KBM-7 (cell line): ENCODE measurements at regions not wholly inside any gene's neighbourhood (a gene's known extent, or its start where the extent isn't known, plus 50 kb on each side); places are given as distances from the start of the nearest gene placed in this dataset.
A peak's percentile ranks its signal among the peaks of the same experiment; 100 is the strongest.

ENCODE experiments used
- DNase-seq: peaks from one replicate; pipeline ENCODE4 v3.0.0-alpha.2; 2015
- in situ Hi-C: fragments of 300-500 bp; cut with MboI; formaldehyde crosslinking; loops from 2 replicates; pipeline ENCODE4 v1.14.3; 2020; ENCODE audit warnings: low sequenced_read_pairs, low pct_unique_long_range_greater_than_20kb, mixed read lengths

DNA sequence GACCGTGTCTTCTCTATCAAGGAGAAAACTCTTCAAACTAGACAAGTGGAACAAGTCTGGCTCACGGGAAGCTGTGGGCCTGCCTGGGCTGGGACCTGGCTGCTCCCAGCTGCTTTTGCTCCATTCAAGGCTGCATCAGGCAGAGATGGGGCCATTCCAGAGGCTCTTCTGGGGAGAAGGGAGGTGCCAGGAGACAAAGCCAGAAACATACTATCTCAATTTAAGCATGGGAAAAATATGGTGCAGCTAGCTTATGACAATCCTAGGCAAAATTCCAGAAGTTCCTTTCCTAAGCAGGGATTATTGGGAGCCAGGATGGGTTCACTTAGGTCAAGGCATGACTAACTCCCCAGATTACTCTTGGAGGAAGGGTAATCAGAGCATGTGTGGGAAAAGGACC lies 90.8 kb upstream of the SLC2A1 start:
- in situ Hi-C loops, result no loop called here

DNA sequence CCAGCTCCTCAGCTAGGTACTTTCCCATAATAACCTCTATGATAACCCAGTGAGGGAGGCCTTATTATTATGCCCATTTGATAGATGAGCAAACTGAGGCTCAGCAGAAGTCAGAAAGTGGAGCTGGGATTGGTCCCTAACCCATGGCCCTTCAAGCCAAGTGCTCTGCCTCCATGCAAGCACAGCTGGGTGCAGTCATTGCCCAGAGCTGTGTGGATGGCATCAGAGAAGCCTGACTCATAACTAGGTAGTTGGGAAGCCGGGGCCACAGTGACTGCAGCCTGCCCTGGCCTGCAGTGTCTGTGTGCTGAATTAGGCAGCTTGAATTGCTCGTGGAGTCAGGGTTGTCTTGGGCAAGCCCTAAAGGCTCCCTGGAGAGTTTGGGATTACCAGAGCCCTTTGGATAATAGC lies 89.9 kb upstream of the SLC2A1 start:
- in situ Hi-C loops, result no loop called here
- DNase-seq, result no peak

More for the DNA sequence above, 90.8 kb upstream of the SLC2A1 start:
- no peak for DNase-seq

DNA sequence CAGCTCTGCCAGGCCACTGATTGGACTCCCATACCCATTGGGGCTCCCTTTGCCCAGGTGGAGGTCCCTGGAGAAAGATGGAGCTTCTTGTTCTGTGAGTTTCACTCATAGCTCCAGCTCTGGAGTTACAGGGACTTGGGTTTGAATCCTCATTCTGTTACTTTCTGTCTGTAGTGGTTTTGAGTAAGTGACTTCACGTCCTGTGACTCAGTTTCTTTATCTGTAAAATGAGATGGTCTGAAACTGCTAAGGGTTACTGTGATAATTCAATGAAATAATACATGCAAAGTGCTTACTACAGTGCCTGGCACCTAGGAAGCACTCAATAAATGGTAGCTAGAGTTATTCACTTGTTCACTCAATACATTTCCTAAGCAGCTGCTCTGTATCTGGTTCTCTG lies 88.5 kb upstream of the SLC2A1 start:
- in situ Hi-C loops, result no loop called here

DNA sequence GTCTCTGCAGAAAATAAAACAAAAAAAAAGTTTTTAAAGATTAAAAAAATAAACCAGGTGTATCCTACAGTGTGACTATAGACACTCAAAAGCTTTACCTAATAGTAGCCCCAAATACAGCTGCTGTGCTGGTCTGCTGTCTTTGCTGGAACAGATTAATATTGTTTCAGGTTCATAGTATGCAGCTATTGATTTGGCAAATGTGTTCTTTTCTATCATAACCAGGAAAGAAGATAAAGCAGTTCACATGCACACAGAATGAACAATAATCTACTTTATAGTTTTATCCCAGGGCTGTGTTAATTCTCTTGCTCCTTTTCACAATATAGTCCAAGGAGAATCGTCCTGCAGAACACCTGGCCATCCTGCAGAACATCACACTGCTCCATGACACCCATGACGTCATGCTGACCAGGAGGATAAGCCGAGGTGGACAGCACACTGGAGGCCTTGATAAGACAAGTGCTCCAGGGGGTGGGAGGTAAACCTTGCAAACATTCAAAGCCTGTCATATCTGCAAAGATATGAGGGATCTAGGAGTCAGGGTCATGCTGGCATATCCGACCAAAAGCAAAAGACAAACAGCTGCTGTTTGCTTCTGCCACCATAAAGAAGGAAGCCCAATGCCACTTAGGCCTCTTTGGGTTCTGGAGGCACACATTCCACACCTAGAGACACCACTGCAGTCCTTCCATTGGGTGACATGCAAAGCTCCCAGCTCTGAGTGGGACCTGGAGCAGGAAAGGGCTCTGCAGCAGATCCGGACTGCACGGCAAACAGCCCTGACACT lies 86.1 kb upstream of the SLC2A1 start:
- no peak for DNase-seq
- in situ Hi-C loops, result no loop called here

More for the DNA sequence above, 88.5 kb upstream of the SLC2A1 start:
- DNase-seq, result no peak

DNA sequence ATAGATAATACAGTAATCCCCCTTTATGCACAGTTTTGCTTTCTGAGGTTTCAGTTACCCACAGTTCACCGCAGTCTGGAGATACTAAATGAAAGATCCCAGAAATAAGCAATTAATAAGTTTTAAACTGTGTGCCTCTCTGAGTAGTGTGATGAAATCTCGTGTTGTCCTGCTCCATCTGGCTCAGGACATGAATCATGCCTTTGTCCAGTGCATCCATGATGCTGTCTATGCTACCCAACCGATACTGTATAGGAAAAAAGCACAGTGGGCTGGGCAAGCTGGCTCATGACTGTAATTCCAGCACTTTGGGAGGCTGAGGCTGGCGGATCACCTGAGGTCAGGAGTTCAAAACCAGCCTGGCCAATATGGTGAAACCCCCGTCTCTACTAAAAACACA lies 85.0 kb upstream of the SLC2A1 start:
- DNase-seq, result no peak
- in situ Hi-C loops, result no loop called here

DNA sequence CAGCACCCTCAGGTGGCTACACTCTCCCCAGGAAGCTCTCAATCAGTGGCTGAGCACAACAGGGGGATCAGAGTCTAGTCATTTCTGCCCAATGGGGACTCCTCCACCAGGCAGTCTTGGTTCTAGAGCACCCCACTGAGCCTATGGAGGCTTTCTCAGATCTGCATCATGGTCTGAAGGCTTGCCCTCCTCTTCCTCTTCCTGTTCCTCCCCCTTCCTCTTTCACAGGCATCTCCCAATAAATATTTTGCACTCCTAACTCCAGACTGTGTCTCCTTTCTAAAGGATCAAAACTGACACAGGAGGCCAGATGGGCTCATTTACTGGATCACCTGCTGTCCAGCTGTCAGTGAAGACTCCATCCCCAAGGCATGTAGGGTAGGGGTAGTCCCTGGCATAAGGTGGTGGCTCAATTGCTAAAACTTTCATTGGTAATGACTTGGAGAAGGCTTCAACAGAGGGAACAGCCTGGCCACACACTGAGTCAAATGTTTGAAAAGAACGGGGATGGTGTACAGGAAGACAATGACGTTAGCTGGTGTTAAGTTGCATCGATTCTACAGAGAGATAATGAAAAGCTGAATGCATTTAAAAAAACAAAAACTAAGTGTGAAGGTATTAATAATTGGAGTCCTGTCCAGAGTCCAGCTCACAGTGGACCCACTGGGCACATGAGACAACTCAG lies 84.2 kb upstream of the SLC2A1 start:
- in situ Hi-C loops, result no loop called here
- DNase-seq, result no peak

DNA sequence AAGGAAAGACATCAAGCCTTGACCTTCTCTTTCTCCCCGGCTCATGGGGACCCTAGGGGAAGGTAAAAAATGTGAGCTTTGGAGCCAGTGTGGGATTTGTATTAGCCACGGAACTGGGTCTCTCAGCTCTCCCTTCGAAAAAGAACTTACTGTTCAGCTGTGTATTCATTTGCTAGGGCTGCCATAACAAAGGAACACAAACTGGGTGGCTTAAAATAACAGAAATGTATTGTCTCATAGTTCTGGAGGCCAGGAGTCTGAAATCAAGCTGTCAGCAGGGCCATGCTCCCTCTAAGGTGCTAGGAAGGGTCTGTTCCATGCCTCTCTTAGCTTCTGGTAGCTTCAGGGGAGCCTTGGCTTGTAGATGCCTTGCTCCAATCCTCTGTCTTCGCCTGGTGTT lies 83.5 kb upstream of the SLC2A1 start:
- in situ Hi-C loops, result no loop called here
- DNase-seq, result no peak

DNA sequence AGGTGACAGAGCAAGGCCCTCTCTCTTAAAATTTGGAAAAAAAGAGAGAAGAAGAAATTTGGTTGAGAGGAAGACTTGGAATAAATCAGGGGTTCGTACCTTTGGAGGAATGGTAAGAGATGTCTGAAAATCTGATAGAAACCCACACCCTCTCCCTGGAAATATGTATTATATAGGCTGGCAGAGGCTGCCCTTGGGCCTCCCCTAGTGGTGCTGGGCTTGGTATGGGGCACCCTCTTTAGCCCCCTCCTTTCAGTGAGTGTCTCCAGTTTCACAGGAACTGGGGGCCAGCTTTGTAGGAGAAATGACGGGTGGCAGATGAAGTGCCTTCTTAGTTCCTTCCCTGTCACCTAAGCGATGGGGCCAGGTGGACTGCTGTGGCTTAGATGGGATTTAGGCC lies 82.9 kb upstream of the SLC2A1 start:
- in situ Hi-C loops, result no loop called here
- no peak for DNase-seq

DNA sequence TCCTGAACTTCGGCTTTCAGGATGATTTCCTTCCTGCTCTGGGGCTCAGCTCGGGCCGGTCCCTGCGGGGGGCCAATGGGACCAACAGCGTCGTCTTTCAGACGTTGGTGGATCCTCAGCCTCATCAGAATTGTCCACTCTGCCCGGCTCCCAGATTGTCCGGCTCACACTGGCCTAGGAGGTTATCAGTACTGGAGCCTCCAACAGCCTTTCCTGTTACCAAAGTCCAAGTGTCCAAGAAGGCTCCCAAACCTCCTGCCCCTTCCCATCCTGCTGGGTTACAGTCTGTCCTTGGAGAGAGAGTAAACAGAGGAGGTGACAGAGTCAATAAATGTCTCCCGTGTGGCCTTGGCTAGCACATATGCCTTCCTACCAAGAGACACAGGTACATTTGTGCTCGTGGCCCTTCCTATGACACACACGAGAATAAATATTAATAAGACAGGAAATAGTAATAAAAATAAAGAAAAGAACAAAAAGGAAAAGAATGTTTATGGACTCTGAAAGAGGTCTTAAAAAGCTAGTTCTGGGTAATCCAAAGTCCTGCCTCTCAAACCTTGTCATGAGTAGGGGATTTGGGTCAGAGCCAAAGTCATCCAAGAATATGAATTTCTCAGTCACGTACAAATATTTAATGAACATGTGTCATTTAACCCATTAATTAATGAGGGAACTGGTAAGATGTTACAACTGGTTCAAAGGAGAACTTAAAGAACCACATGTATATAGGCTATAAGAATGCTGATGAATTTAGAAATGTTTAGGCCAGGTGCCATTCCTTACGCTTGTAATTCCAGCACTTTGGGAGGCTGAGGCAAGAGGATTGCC lies 80.8 kb upstream of the SLC2A1 start:
- no peak for DNase-seq
- in situ Hi-C loops, result no loop called here

DNA sequence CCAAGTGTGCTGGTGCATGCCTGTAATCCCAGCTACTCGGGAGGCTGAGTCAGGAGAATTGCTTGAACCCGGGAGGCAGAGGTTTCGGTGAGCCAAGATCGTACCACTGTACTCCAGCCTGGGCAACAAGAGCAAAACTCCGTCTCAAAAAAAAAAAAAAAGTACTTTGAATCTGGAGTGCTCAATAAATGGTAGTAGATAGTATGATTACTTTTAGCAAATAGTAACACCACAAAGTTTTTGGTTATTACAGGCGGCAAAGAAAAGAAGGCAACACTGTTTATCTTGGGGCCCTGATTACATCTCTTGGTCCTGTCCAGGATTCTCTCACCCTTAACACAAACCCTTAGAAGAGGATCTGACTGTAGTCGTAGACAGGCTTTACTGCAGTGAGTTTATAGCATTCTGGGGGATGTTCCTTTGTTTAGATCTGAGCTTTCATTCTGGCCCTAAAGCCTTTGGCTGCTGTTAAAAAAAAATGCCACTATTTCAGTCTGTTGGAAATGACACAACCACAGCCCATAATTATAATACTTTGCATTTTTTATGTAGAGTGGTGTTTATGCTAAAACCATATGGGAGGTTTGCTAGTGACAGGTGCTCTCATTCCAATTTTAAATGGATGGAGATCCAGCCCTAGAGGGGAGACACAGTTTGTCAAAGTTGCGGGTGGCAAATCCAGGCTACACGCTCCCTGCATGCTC lies 79.7 kb upstream of the SLC2A1 start:
- in situ Hi-C loops, result no loop called here
- DNase-seq, result no peak

DNA sequence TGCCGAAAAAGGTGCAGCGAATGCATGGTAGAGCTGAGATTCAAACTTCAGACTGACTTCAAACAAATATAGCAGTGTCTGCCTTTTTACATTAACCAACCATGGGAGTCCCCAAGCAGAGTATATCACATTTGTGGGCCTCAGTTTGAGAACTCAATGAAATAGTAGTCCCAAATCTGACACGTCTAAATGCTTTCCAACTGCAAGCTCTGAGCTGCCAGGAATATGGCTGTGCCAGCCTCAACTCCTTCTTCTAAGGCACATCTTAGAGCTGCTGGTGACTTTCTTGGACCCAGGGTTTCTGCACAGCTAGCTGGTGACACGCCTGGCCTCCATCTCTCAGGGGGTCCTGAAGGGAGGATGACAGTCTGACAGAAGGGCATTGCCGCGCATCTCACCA lies 78.8 kb upstream of the SLC2A1 start:
- in situ Hi-C loops, result no loop called here

DNA sequence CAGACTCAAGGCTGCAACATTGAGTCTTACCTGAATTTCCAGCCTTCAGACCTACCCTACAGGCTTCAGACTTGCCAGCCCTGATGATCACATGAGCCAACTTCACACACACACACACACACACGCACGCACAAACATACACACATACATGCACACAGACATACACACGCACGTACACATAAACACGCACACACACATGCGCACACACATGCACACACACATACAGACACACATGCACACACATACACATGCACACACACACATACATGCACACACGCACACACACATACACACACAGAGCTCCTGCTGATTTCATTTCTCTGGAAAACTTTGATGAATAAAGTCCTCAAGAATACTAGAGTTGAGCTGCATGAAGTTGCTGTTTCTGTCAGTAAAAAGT lies 78.3 kb upstream of the SLC2A1 start:
- DNase-seq, result no peak
- in situ Hi-C loops, result no loop called here

More for the DNA sequence above, 78.8 kb upstream of the SLC2A1 start:
- DNase-seq, result no peak

DNA sequence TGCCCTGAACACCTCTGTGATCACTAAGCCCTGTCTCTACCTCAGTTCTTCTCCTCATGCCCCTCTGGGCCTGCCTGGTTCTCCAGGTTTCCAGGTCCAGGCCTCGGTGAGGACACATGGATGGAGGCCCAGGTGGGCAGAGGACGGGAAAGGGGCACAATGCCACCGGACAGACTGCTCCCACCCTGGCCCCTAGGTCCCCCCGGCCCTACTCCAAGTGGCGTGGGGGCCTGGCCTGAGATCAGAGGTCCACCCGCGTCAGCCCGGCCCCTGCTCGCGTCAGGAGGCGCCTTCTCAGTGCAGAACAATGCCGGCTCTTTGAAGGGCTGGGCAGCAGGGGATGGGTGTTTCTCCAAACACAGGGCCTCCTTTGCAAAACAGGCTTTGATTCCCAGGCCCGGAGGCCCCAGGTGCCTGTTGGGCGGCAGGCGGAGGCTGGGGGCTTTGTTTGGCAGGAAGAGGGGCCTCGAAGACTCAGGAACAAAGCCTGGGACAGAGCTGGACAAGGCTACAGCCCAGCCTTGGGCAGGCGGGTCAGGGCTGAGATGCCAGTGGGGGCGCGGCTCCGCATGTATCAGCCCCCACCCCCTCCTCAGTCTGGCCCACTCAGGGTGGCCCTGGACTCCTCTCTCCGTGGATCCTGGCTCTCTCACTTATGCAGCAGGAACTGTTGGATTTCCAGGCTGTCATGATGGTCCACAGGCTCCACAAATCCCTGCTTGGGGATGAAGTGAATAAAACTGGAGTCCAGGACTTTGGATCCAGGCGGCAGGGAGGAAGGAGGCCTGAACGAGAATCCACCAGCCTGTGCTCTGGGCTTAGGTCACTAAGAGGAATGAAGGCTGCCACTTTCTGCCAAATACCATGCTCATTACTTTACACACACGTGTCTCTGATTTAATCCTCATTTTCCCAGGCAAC lies 77.4 kb upstream of the SLC2A1 start:
- in situ Hi-C loops, result no loop called here
- no peak for DNase-seq

DNA sequence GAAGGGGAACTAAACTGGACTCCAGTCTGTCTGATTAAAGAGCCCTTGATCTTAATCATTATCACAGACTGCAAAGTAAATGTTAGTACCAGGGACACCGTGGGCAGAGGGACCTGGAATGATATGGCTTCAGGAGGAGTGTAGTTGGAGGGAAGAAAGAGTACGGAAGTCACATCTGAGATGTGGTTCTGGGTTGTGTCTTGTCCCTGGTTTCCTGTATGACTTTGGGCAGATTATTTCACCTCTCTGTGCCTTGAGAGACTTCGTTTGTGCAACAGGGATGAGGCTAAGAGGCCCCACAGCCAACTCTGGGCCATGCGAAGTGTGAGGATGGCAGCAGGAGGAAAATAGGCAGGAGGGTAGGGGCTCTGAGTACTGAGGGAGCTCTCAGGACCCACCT lies 76.1 kb upstream of the SLC2A1 start:
- in situ Hi-C loops, result no loop called here
- no peak for DNase-seq

DNA sequence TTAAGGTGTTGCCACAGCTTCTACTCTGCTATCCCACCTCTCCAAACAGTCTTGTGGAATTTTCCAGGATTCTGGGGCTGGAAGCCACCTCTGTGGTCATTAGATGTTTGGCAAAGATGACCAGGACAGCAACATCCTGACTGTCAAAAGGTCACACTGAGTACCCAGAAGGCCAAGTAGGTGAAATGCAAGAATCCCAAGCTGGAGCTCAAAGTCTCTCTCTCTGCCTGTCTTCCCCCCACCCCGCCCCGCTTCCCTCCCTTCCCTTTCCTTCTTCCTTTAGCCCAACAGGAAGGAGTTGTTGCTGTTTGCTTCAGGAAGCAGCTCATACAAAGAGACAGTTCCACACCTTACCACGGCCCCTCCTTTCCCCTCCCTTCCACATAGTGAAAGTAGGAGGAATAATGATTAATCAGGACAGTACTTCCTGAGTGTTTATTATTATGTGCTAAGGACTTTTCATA lies 75.6 kb upstream of the SLC2A1 start:
- peak; percentile 13 for DNase-seq
- in situ Hi-C loops, result no loop called here

DNA sequence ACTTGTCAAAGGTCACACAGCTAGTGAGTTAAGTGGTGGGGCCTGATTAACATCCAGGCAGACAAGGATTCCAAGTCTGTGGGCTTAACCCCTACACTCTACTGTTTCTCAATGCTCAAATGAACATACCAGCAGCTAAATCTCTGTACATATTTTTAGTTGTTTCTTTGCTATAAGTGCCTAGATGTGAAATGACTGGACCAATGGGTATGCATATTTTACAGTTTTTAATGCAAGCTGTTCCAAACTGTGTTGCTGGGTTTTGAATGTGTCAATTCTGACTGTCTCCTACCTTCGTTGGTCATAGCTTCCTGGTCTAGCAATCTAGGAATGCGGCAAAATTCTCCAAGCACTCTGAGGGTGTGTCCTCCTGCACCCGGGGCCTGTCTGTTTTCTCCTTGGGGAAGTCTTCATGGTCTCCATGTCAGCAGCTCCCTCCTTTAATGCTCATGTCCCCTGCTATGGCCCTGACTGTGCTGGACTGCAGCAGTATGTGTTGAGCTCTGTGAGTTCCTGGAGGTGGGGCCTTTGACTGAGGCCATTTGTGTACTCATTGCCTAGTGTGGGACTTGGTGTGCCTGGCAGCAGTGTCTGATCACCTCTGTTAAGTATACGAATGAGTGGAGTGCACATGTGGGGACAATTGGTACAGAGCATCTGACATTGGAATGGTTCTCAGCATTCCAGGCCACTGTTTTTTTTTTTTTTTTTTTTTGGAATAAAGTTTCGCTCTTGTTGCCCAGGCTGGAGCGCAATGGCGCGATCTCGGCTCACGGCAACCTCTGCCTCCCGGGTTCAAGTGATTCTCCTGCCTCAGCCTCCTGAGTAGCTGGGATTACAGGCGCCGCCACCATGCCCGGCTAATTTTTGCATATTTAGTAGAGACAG lies 72.9 kb upstream of the SLC2A1 start:
- DNase-seq, result no peak
- in situ Hi-C loops, result no loop called here

DNA sequence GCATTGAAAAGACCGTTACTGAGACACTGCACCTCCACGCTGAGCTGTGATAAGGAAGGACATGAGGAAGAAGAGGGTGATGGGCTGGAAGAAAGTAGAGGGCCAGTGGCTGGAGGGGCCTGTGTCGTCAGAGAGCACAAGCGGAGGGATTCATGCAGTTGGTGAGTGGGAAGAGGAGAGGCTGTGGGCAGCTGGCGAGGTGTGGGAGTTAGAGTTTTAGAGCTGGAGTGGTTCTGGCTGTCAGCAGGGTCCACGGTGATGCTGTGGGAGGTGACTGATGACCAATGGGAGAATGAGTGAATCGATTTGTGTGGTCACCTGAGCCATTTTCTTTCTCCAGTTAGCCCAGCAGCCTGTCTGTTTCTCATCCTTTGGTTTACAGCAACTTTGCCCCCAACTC lies 66.2 kb upstream of the SLC2A1 start:
- in situ Hi-C loops, result no loop called here
- no peak for DNase-seq
